ENCODE measurements at regions not wholly inside any gene's neighbourhood (a gene's known extent, or its start where the extent isn't known, plus 50 kb on each side); places are given as distances from the start of the nearest gene placed in this dataset.

DNA sequence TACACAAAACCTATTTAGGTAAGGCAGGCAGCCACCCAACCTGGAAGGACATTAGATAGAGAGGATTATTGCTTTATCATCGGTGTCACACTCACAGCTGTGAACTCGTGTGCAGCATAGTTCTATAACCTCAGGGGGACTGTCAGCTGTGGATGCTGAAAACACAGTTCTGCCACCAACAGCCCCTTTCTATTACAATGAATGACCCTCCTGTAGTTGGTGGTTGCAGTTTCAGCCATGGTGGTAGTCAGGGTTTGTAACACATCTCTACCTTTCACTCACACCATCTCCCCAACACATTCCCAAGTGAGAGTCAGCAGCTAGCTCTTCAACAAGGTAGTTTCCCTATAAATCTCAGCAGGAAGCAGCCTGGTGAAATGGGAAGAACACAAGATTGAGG is 136.8 kb downstream of the ZC3H11B start:
- TF ChIP-seq, protein P1, sequence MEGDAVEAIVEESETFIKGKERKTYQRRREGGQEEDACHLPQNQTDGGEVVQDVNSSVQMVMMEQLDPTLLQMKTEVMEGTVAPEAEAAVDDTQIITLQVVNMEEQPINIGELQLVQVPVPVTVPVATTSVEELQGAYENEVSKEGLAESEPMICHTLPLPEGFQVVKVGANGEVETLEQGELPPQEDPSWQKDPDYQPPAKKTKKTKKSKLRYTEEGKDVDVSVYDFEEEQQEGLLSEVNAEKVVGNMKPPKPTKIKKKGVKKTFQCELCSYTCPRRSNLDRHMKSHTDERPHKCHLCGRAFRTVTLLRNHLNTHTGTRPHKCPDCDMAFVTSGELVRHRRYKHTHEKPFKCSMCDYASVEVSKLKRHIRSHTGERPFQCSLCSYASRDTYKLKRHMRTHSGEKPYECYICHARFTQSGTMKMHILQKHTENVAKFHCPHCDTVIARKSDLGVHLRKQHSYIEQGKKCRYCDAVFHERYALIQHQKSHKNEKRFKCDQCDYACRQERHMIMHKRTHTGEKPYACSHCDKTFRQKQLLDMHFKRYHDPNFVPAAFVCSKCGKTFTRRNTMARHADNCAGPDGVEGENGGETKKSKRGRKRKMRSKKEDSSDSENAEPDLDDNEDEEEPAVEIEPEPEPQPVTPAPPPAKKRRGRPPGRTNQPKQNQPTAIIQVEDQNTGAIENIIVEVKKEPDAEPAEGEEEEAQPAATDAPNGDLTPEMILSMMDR (conservative IDR thresholded peaks at IDR 0.05; ENCODE audit: low read depth, low read length) = no peak
- no peak for TF ChIP-seq EZH2 (IDR thresholded peaks at IDR 0.05; ENCODE audit: low read length, unreplicated experiment)

All from PC-3 (cell line).